Fibroblast of lung (primary cell): ENCODE measurements at regions not wholly inside any gene's neighbourhood (a gene's known extent, or its start where the extent isn't known, plus 50 kb on each side); places are given as distances from the start of the nearest gene placed in this dataset.

Source experiments
- DNase-seq, 2 donors: peaks; one replicate each; pipeline versions ENCODE4 v3.0.0 to v3.0.0-alpha.2; 2010; ENCODE audit warnings: low read depth in 2 of 2
- H2AFZ ChIP-seq: 2 replicates; pipeline ENCODE4 v1.5.1; 2012; ENCODE audit warnings: low read length, control low read depth, inconsistent platforms
- H3K27ac ChIP-seq: 2 replicates; pipeline ENCODE4 v1.5.1; 2011; ENCODE audit warnings: low read length, control low read depth; ENCODE audit not compliant: insufficient read depth
- H3K27me3 ChIP-seq: 2 replicates; pipeline ENCODE4 v1.5.1; 2011; ENCODE audit warnings: mild to moderate bottlenecking, low read length; ENCODE audit not compliant: control insufficient read depth, insufficient read depth
- H3K36me3 ChIP-seq: 2 replicates; pipeline ENCODE4 v1.5.1; 2011; ENCODE audit warnings: low read length; ENCODE audit not compliant: control insufficient read depth, insufficient read depth
- H3K4me1 ChIP-seq: 2 replicates; pipeline ENCODE4 v1.5.1; 2011; ENCODE audit warnings: low read length; ENCODE audit not compliant: control insufficient read depth, insufficient read depth; ENCODE audit errors: extremely low read depth
- H3K4me2 ChIP-seq: 2 replicates; pipeline ENCODE4 v1.5.1; 2011; ENCODE audit warnings: low read length, control low read depth; ENCODE audit not compliant: insufficient read depth; ENCODE audit errors: extremely low read depth
- H3K4me3 ChIP-seq, 4 experiments: fragments of 200-600 bp in 1 of 4; sonication (generic) in 1 of 4; replicated peaks in 1 of 4; 2 replicates each; pipeline ENCODE4 v1.5.1; 2011 to 2016; ENCODE audit warnings: low read length in 4 of 4, low read depth in 3 of 4, mild to moderate bottlenecking in 3 of 4, control low read depth in 2 of 4, inconsistent platforms in 1 of 4, mixed read lengths in 1 of 4; ENCODE audit not compliant: insufficient read depth in 1 of 4; ENCODE audit errors: control extremely low read depth in 1 of 4
- H3K79me2 ChIP-seq: 2 replicates; pipeline ENCODE4 v1.5.1; 2012; ENCODE audit warnings: mild to moderate bottlenecking, low read length, inconsistent platforms; ENCODE audit not compliant: control insufficient read depth, insufficient read depth
- H3K9ac ChIP-seq: 2 replicates; pipeline ENCODE4 v1.5.1; 2011; ENCODE audit warnings: mild to moderate bottlenecking, low read length, control low read depth; ENCODE audit not compliant: insufficient read depth
- H3K9me3 ChIP-seq: 2 replicates; pipeline ENCODE4 v1.5.1; 2012; ENCODE audit warnings: low read depth, low read length; ENCODE audit not compliant: control insufficient read depth, insufficient read depth
- H4K20me1 ChIP-seq: 2 replicates; pipeline ENCODE4 v1.5.1; 2011; ENCODE audit warnings: low read length; ENCODE audit not compliant: control insufficient read depth, insufficient read depth; ENCODE audit errors: extremely low read depth
- EZH2 ChIP-seq: IDR thresholded peaks from 2 replicates; pipeline ENCODE4 v1.5.1; 2012; ENCODE audit warnings: low read length, control low read depth, mild to moderate bottlenecking; ENCODE audit errors: missing control alignments
- TF ChIP-seq, protein P1 (sequence below), 2 donors: IDR thresholded peaks in 1 of 2; conservative IDR thresholded peaks in 1 of 2; 1 replicate in 1 of 2; 2 replicates in 1 of 2; pipeline ENCODE4 v1.5.1; 2011 to 2012; ENCODE audit warnings: low read length in 2 of 2, control low read depth in 1 of 2, inconsistent platforms in 1 of 2, low read depth in 1 of 2, mild to moderate bottlenecking in 1 of 2

DNA sequence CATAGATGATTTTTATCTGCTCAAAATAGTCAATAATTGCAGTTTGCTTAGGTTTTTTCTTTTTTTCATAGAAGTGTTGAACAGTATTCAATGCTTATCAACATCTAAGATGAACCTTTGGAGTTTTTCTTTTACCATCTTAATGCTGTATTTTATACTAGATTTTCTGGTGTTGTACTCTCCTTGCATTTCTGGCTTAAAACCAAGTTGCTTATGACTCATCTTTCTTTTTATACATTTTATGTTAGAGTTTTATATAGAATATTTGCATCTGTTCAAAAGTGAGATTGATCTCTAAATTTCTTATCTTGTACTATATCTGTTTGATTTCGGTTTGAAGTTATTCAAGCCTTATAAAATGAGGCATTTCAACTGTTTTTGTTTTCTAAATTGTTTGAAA is 232.5 kb downstream of the RFPL4B start:
- H3K9ac ChIP-seq: no peak overlapping the region

DNA sequence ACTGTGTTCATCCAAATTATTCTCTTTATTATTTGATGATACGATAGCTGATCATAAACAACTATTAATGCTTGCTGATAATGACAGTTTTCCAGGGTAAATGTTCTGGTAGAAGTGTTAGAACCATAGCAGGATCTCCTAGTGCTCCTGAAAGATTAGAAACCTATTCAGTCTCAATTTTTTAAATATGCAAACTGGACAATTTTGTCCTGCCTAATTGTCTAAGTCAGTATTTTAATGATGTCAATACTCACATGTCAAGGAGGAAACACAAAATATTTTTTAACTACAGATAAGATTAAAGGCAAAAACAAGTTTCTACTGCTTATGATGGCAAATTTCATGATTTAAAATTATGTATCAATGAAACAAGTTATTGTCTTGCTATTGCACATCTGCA is 233.9 kb downstream of the RFPL4B start:
- Histone ChIP-seq H2AFZ (no peak overlapping the region), H3K9ac (no peak overlapping the region), H3K4me1 (no peaks in the 10 kb centered on the region), H3K4me3 (no peak overlapping the region), H3K36me3 (no peaks in the 10 kb centered on the region), H3K27ac (no peak overlapping the region), H3K79me2 (no peaks in the 10 kb centered on the region), H3K4me2 (no peak overlapping the region), H3K27me3 (no peaks in the 10 kb centered on the region), H3K9me3 (no peaks in the 10 kb centered on the region), H4K20me1 (no peaks in the 10 kb centered on the region)
- no peak for DNase-seq
- TF ChIP-seq, protein P1, sequence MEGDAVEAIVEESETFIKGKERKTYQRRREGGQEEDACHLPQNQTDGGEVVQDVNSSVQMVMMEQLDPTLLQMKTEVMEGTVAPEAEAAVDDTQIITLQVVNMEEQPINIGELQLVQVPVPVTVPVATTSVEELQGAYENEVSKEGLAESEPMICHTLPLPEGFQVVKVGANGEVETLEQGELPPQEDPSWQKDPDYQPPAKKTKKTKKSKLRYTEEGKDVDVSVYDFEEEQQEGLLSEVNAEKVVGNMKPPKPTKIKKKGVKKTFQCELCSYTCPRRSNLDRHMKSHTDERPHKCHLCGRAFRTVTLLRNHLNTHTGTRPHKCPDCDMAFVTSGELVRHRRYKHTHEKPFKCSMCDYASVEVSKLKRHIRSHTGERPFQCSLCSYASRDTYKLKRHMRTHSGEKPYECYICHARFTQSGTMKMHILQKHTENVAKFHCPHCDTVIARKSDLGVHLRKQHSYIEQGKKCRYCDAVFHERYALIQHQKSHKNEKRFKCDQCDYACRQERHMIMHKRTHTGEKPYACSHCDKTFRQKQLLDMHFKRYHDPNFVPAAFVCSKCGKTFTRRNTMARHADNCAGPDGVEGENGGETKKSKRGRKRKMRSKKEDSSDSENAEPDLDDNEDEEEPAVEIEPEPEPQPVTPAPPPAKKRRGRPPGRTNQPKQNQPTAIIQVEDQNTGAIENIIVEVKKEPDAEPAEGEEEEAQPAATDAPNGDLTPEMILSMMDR (conservative IDR thresholded peaks at IDR 0.05 in 1 of 2, IDR thresholded peaks at IDR 0.05 in 1 of 2; ENCODE audit: low read depth in 1 of 2, low read length in 2 of 2): no peak
- TF ChIP-seq EZH2: no peak

More for the DNA sequence above, 232.5 kb downstream of the RFPL4B start:
- H3K27me3 ChIP-seq: no peaks in the 10 kb centered on the region
- DNase-seq: peak in 1 of 2 donors; percentile 62
- no peak for TF ChIP-seq EZH2
- TF ChIP-seq, protein P1 (conservative IDR thresholded peaks at IDR 0.05 in 1 of 2, IDR thresholded peaks at IDR 0.05 in 1 of 2; ENCODE audit: low read depth in 1 of 2, low read length in 2 of 2): no peak
- no peaks in the 10 kb centered on the region for H3K9me3 ChIP-seq
- no peak overlapping the region for H3K27ac ChIP-seq
- no peaks in the 10 kb centered on the region for H4K20me1 ChIP-seq
- no peaks in the 10 kb centered on the region for H3K79me2 ChIP-seq
- H3K4me3 ChIP-seq: no peak overlapping the region
- H3K4me2 ChIP-seq: no peak overlapping the region
- H3K36me3 ChIP-seq: no peaks in the 10 kb centered on the region
- no peaks in the 10 kb centered on the region for H3K4me1 ChIP-seq
- H2AFZ ChIP-seq: no peak overlapping the region

DNA sequence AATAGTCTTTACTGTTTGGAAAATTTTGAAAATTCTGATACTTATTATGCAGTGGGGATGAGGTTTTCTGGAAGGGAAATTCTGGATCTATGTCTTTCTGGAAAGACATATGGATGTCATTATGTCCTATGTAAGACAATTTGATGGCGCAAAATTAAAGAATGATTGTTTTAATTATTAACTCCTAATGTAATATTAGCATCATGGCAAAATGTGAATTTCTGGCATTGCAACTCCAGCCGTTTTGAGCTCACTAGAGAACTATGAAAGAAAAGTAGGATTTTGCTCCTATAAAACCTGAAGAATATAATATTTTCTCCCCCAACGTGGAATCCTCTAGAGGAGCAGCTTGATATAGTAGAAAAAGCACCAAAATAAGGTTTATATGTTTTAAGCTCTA is 243.2 kb downstream of the RFPL4B start:
- DNase-seq: no peak
- no peak overlapping the region for H2AFZ ChIP-seq

More for the DNA sequence above, 243.2 kb downstream of the RFPL4B start:
- Histone ChIP-seq H3K27ac (no peak overlapping the region), H4K20me1 (no peaks in the 10 kb centered on the region), H3K9me3 (no peaks in the 10 kb centered on the region), H3K36me3 (no peaks in the 10 kb centered on the region), H3K4me3 (no peak overlapping the region), H3K79me2 (no peaks in the 10 kb centered on the region), H3K4me1 (no peaks in the 10 kb centered on the region), H3K4me2 (no peak overlapping the region), H3K9ac (no peak overlapping the region), H3K27me3 (no peaks in the 10 kb centered on the region)
- TF ChIP-seq, protein P1 (conservative IDR thresholded peaks at IDR 0.05 in 1 of 2, IDR thresholded peaks at IDR 0.05 in 1 of 2; ENCODE audit: low read depth in 1 of 2, low read length in 2 of 2): no peak
- no peak for TF ChIP-seq EZH2
